Erythroblast (primary cell): ENCODE measurements at regions not wholly inside any gene's neighbourhood (a gene's known extent, or its start where the extent isn't known, plus 50 kb on each side); places are given as distances from the start of the nearest gene placed in this dataset.

Experiments used
- GATA1 ChIP-seq: IDR thresholded peaks from 2 replicates; pipeline ENCODE4 v1.6.1; 2011; ENCODE audit warnings: low read depth, mild to moderate bottlenecking, control low read depth, low read length, moderate library complexity
- POLR2A ChIP-seq: IDR thresholded peaks from 2 replicates; pipeline ENCODE4 v1.6.1; 2011; ENCODE audit warnings: mild to moderate bottlenecking, low read length

GRCh38 chr3:14282001-14282705 lies 103.5 kb downstream of the LSM3 start:
- no peak for TF ChIP-seq POLR2A
- TF ChIP-seq GATA1: no peak
